GM19395 (cell line): ENCODE measurements at regions not wholly inside any gene's neighbourhood (a gene's known extent, or its start where the extent isn't known, plus 50 kb on each side); places are given as distances from the start of the nearest gene placed in this dataset.
"Not testable (repeated sequence)": the region's sequence is repeated elsewhere in the genome, so short reads cannot be mapped to it uniquely, and the experiment has no call there.

Source experiments
- ATAC-seq: cut with Tn5 transposase; IDR thresholded peaks from one replicate; pipeline ENCODE4 v1.9.1; 2021; ENCODE audit warnings: mild to moderate bottlenecking, moderate library complexity; ENCODE audit not compliant: unreplicated experiment

DNA sequence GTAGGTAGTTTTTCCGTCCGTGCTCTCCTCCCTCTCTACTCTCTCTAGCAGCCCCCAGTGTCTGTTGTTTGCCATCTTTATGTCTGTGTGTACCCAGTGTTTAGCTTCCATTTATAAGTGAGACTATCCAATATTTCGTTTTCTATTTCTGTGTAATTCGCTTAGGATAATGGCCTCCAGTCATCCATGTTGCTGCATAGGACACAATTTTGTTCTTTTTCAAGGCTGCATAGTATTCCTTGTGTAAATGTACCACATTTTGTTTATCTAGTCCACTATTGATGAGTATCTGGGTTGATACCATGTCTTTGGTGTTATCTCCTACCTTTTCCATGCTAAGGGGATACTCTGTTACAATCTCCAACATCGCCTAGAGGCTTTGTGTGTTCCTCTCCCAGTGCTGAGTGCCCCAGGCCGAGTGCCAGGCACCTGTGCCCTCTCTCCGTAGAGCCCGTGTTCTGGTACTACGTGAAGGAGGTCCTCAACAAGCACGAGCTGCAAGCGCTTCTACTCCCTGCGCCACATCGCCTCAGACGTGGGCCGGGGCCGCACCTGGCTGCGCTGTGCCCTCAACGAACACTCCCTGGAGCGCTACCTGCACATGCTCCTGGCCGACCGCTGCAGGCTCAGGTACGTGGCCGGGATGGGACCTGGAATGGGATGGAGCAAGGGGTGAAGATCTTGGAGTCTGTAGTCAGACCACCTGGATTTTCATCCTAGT is 51.0 kb downstream of the NPIPB11 start:
- not testable (repeated sequence) for ATAC-seq

DNA sequence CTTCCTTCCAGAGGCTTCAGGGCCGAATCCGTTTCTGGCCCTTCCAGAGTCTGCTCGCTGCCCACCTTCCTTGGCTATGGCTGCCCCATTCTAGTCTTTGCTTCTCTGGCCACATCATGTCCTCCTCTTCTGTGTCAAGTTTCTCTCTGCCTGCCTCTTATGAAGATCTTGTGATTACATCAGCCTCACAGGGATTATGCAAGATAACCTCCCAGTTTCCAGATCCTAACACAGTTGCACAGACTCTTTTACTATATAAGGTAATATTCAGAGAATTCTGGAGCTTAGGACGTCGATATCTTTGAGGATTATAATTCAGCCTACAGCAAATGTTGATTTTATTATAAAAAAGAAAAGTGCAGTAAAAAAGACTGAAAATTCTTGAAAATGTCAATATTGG is 52.1 kb downstream of the NPIPB11 start:
- ATAC-seq: not testable (repeated sequence)

DNA sequence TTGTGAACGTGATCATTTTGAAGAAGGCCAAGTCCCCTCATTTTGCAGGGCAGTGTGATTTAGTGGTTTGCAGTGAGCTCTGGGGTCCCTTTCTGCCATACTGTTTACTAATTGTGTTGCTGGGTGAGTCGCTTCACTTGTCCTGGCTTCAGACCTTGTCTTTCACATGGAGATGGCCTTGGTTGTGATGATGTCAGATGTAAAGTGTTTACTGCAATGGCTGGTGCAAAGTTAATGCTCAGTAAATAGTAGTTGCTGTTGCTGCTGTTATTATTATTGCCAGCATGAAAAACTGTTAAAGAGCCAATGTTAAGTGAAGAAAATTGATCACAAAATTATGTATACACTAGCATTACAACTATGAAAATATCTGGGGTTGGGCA is 53.9 kb downstream of the NPIPB11 start:
- ATAC-seq: not testable (repeated sequence)

DNA sequence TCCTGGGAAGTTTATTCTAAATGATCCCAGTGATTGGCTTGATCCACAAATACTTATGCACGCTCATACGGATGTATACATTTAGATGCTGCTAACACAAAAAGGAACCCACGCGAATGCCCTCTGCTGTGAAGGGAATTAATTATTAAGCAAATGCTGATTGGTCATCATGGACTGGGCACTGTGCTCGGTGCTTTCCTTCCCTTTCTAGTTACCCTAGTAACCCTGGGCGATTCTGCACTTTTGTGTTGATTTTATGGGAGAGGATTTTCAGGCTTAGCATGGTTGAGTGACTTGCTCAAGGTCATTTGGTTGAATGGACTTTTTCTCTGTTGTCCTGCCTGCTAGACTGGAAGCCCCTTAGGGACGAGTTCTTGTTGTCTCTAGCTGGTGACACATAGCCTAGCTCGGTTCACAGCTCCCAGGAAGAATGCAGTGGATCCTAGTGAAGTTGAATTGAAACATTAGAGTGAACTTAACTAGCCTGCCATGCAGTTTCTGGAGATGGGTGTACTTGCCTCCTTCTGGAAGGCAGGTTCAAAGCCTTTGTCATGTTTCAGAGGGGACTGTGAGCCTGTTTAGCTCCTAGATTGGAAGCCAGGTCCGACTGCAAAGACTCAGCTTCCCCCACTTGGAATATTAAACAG is 54.4 kb downstream of the NPIPB11 start:
- not testable (repeated sequence) for ATAC-seq

DNA sequence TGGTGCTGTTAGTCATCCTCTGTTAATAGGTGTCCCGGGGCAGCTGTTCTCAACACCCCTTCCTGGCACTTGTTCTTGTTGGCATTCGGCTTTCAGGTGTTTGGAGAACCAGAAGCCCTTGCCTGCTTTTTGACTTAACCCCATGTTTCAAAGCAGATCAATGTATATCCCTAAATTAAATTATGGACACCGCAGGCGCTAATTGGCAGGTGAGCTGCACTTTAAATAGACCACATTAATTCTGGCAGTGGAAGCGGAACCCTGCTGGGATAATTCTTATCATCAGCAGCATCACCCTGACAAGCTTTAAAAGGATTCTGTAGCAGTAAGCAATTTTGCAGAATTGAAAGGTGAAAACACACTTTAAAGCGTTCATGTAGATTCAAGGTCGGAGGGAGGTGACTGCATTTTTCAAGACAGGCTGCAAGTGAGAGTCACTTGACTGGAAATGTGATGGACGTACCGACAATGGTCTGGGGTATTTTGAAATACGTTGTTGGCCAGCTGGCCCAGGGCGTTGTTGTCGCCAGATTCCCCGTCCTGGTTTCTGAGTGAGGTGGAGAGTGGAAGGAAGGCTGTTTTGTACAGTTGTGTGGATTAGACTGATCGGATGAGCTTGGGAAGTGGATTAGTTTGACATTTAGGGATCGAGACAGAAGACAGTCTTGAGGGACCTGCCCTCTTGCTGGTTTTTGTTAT is 55.1 kb downstream of the NPIPB11 start:
- ATAC-seq: not testable (repeated sequence)

DNA sequence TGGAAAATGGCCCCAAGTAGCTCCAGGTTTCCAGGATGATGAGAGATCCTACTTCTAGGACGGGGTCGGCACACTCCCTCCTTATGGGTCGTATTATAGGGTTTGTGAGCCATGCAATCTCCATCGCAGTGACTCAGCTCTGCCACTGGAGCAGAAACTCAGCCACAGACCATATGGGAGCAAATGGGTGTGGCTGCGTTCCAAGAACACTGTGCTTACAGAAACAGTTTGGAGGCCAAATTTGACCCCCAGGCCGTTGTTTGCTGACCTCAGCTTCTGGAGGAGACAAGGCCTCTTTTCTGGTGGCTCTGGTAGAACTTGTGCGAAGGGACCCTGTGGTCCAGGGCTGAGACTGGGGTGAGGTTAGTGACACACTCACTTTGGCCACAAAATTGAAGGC is 56.5 kb downstream of the NPIPB11 start:
- not testable (repeated sequence) for ATAC-seq

DNA sequence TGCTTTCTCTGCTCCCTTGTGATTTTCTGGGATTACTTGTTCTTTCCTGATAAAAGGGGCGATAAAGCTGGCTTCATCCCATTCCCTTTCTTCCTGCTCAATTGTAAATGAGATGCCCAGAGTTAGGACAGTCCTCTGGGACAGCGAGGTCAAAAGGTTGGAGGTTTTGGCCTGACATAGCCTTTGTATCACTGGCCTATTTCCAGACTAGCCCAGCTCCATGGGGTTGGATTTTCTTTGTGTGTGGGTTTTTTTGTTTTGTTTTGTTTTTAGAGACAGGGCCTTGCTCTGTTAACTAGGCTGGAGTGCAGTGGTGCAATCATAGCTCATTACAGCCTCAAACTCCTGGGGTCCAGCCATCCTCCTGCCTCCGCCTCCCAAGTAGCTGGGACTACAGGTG is 57.8 kb downstream of the NPIPB11 start:
- not testable (repeated sequence) for ATAC-seq

DNA sequence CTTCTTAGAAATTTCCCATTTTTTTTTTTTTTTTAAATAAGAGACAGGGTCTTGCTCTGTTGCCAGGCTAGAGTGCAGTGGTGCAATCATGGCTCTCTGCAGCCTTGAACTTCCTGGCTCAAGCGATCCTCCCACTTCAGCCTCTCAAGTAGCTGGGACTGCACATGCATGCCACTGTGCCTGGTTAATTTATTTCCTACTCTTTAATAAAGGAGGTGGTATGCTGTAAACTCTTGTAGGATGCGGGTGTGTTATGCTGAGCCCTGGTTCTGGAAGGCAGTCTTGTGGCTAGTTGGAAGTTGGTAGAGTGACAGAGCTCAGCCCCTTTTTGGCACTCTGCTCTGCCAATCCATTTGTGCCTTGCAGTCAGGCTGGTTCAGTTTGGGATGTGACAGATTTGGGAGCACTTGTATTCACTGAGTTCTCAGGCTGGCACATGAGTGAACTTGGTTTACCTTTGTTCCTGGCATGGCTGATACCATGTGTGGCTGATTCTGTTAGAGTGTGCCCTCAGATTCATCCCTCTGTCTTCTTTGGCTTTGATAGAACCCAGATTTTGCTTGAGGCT is 58.3 kb downstream of the NPIPB11 start:
- ATAC-seq: not testable (repeated sequence)

DNA sequence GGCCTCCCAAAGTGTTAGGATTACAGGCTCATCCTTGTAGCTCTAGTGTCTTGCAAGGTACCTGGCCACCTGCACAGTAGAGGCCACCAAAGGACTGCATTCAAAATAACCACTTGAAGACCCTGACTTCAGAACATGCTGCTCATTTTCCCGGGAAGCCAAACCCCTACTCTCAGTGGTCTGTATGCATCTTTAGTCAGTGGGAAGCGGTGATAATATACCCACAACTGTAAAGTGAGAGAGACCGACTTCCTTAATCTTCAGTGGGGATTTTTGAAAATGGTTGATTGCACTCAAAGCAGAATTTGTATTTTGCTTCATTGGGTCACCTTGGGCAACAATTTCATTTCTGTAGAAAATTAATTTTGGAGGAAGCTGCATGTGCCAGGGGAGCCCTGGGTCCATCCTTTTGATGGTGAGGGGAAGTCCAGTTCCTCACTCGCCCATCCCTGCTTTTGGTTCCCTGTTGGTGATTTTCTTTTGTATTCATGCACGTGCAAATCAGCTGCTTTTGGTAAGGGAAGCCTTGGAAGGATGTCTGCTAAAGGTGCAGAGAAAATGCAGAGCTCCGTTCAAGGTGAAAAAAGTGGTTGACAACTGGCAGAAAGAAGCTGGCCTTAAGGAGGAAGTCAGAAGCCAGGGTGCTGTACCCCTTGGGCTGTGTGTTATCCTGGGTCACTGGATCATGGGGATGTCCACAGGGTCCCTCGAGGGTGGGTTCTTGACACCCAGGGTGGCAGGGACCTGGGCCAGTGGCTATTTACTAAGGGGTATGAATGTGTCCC is 59.5 kb downstream of the NPIPB11 start:
- ATAC-seq: not testable (repeated sequence)

DNA sequence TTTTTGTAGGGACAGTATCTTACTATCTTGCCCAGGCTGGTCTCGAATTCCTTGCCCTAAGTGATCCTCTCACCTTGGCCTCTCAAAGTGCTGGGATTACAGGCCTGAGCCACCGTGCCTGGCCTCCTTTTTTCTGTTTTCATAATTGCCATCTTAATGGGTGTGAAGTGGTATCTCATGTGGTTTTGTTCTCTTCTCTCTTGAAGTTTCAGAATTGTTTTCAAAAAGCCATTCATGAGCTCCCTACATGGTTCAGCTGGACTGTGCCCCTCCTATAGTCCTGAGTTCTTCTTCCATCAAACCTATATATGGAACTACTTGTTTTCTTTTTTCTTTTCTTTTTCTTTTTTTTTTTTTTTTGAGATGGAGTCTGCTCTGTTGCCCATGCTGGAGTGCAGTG is 60.3 kb downstream of the NPIPB11 start:
- ATAC-seq: peak; percentile 55

DNA sequence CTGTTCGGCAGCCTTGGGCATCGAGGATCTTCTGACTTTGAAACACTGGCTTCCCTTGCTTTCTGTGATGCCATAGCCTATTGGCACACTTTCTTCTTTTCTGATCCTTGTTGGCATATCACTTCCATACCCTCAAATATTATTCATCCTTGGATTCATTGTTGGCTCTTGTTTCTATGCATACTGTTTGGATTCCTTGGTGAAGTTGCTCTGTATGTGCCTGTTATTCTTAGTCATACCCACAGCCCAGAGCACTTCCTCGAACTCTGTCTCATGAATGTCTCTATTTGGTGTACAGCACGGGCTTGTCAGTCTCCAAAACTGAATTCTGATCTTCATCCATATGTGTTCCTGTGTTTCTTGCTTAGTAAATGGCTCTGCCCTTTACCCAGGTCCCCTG is 63.6 kb downstream of the NPIPB11 start:
- ATAC-seq: not testable (repeated sequence)

DNA sequence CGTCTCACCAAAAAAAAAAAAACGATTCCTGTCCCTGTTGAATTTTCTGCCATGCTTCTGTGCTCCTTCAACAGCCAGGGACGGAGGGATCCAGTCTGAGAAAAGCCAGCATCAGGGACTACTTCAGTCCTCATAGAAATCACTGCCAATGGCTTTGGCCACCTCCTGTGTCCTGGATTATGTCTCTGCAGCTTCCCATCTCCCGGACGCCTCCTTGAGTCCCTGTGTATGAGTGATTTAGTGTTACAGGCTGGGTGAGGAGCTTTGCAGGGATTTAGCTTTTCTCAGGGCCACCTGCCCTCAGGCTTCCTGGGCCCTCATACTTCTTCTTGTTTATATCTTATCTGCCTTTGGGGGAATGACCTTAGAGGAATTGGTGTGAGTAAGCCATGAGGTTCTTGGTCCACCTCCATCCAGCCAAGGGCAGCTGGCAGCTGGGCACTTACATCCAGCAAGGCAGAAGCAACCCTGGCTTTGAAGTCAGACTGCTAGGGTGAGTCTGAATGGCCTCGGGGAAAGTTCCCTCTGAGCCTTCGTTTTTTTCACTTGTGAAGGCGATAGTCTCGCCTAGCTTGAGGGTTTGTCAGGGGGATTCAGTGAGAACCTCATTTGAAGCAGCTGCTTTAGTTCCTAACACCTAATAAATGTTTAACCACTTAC is 65.6 kb downstream of the NPIPB11 start:
- ATAC-seq: not testable (repeated sequence)

DNA sequence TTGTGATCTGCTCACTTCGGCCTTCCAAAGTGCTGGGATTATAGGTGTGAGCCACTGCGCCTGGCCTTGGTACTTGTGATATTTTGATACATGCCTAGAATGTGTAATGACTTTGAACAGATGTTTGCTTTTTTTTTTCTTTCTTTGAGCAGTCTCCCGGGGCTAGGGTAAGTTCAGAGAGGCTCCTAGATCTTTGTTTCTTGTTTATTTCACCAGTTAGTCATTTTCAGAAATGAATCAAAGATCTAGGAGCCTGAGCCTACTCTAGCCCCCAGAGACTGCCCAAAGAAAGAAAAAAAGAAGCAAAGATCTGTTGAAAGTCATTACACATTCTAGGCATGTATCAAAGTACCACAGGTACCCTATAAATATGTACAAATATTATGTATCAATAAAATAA is 66.3 kb downstream of the NPIPB11 start:
- not testable (repeated sequence) for ATAC-seq

DNA sequence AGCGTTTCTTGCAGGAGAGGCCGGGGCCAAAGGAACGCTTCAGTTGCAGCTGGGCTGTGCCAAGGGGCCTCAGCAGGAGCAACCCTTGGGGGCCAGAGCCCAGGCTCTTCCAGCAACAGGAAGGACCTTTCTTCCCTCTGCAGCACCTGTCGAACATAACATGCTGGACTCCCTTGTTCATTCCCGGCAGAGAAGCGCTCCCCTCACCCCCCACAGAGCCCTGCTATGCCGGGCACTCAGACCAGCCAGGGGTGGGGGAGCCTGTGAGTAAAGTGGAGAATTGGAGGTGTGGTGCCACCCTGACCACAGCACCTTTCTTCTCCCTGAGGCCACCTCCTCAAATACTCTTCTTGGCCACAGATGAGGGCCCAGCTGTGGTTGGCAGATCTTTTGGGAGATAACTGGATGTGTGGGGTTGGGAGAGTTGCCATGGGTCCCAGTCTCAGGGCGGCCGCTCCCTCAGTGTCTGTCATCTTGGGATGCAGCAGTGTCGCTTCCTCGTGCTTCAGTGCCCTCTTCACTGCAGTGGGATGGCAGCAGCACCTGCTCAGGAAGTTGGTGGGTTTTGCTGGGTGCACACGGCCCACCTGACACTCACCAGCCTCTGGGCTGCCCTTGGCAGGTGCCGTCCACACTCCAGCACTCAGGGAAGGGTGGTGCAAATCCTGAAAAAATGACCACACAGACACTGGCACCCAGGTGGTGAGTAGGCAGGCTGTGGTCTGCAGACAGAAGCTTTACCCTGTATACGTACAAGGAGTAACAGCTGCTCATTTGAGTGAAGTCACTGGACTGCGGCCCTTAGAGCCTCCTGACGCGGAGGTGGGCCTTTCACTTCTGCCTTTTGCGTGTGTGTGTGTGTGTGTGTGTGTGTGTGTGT is 67.5 kb downstream of the NPIPB11 start:
- peak; percentile 79 for ATAC-seq

DNA sequence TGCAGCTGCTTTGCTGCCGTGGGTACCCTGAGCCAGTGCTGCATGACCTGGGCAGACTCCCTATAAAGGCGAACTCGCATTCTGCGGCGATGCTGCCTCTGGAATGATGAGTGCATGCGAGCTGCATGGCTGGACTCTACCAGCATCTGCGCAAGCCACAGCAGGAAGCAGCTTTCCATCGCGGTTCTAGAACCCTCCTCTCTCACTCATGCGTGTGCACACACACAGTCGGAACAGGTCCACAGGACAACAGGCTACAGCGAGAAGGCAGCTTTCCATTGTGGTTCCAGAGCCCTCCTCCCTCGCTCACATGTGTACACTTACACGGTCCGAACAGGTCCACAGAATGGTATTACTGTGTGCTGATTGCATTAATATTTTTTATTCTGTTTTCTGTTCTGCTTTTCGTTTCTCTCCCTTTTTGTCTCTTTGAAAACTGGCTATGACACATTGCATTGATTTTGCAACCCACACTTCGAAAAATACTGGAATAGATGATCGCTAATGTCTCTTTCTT is 69.1 kb downstream of the NPIPB11 start:
- not testable (repeated sequence) for ATAC-seq

DNA sequence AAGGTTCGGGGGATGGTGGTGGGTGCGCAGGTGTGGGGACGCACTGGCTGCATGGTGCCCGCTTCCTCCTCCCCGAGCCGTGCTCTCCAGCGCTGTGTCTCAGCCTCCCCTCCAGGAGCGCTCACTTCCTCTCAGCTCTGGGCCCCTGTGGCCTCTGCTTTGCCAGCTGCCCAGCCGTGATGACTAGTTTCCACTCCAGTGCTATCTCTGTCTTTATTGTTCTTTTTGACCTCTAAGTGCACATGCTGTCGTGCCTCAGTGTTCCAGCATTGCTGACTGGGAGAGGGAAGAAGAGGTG is 71.0 kb downstream of the NPIPB11 start:
- not testable (repeated sequence) for ATAC-seq

DNA sequence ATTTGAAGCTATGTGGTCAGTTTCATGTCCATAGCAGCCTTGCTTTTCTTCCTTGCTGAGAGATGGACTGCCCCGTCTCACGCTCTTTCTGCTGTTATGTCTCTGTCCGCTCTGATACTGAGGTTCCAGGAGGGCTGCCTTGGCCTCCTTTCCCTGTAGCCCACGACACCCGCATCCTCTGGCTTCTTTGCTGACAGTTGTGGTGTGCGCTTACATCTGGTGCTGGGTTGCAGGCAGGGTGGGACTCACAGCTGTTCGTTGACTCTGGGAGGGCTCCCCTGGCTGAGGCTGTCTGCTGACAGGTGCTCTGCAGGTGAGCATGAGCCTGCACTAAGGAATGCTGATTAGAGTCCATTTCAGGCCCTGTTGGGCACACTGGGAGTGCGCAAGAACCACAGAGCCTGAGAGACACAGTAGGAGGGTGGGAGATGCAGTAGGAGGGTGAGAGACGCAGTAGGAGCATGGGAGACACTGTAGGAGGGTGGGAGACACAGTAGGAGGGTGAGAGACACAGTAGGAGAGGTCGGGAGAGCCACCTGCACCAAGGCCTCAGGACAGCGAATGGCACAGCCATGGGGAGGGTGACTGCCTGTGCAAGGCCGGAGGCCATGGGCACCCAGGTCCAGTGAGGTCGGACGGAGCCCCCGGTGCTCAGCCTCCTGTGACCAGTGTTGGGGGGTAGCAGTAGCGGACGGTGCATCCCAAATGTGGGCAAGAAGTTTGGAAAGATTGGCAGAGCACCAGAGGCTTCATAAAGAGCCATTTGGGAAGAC is 71.5 kb downstream of the NPIPB11 start:
- not testable (repeated sequence) for ATAC-seq

DNA sequence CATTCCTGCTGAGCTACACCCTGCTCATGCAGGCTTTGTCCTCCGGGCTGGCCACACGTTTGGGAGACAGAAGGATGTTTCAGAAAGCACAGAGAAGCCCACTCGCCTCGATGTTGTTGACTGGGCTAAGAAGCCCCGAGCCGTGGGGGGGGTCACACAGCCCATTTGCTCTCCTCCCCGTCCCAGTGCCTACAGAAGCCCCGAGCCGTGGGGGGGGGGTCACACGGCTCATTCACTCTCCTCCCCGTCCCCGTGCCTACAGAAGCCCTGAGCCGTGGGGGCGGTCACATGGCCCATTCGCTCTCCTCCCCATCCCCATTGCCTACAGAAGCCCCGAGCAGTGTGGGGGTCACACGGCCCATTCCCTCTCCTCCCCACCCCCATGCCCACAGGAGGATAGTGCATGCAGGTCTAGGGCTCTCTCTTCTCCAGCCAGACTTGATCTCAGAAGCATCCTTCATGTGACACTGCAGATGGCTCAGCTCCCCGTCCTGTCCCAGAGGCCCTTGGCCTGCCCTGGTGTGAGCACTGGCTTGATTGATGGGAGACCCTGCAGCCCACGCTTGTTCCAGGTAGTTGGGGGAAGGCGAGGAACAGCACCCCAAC is 72.9 kb downstream of the NPIPB11 start:
- ATAC-seq: not testable (repeated sequence)
